Thyroid gland (tissue), 4 donors: ENCODE measurements at regions not wholly inside any gene's neighbourhood (a gene's known extent, or its start where the extent isn't known, plus 50 kb on each side); places are given as distances from the start of the nearest gene placed in this dataset.
"Not testable (repeated sequence)": the region's sequence is repeated elsewhere in the genome, so short reads cannot be mapped to it uniquely, and the experiment has no call there.

ENCODE experiments used
- POLR2A ChIP-seq, 2 donors: fragments of 450-650 bp; IDR thresholded peaks; one replicate each; pipeline ENCODE4 v1.6.1; 2017; ENCODE audit warnings: antibody characterized with exemption in 2 of 2, mild to moderate bottlenecking in 2 of 2, moderate library complexity in 1 of 2
- TF ChIP-seq, protein P1 (sequence below), 6 experiments: fragments of 200-600 bp in 3 of 6; fragments of 450-650 bp in 3 of 6; sonication (generic) in 3 of 6; IDR thresholded peaks; one replicate each; pipeline ENCODE4 v1.5.1; 2016 to 2019; ENCODE audit warnings: antibody characterized with exemption in 6 of 6, mild to moderate bottlenecking in 2 of 6, inconsistent platforms in 1 of 6, moderate library complexity in 1 of 6

DNA sequence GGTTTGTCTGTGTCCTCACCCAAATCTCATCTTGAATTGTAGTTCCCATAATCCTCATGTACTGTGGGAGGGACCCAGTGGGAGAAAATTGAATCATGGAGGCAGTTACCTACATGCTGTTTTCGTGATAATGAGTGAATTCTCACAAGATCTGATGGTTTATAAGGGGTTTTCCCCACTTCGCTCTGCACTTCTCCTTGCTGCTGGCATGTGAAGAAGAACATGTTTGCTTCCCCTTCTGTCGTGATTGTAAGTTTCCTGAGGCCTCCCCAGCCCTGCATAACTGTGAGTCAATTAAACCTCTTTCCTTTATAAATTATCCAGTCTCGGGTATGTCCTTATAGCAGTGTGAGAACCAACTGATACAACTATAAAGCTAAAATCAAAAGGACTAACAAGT lies 60.2 kb upstream of the RPL38 start:
- TF ChIP-seq, protein P1, sequence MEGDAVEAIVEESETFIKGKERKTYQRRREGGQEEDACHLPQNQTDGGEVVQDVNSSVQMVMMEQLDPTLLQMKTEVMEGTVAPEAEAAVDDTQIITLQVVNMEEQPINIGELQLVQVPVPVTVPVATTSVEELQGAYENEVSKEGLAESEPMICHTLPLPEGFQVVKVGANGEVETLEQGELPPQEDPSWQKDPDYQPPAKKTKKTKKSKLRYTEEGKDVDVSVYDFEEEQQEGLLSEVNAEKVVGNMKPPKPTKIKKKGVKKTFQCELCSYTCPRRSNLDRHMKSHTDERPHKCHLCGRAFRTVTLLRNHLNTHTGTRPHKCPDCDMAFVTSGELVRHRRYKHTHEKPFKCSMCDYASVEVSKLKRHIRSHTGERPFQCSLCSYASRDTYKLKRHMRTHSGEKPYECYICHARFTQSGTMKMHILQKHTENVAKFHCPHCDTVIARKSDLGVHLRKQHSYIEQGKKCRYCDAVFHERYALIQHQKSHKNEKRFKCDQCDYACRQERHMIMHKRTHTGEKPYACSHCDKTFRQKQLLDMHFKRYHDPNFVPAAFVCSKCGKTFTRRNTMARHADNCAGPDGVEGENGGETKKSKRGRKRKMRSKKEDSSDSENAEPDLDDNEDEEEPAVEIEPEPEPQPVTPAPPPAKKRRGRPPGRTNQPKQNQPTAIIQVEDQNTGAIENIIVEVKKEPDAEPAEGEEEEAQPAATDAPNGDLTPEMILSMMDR (IDR thresholded peaks at IDR 0.05), result not testable (repeated sequence)
- TF ChIP-seq POLR2A (IDR thresholded peaks at IDR 0.05), result not testable (repeated sequence)
